Thyroid gland (tissue), 4 donors: ENCODE measurements at regions not wholly inside any gene's neighbourhood (a gene's known extent, or its start where the extent isn't known, plus 50 kb on each side); places are given as distances from the start of the nearest gene placed in this dataset.

ENCODE experiments used
- DNase-seq, 2 donors: peaks; one replicate each; pipeline ENCODE4 v3.0.0-alpha.2; 2019
- H3K27ac ChIP-seq, 3 donors: fragments of 200-600 bp; sonication (generic); 1 replicate in 2 of 3; 2 replicates in 1 of 3; pipeline ENCODE4 v1.5.1; 2016 to 2019; ENCODE audit warnings: mild to moderate bottlenecking in 1 of 3, moderate library complexity in 1 of 3
- H3K27me3 ChIP-seq: fragments of 200-600 bp; sonication (generic); one replicate; pipeline ENCODE4 v1.5.1; 2019
- H3K36me3 ChIP-seq, 2 donors: fragments of 200-600 bp; sonication (generic); one replicate each; pipeline ENCODE4 v1.5.1; 2016 to 2019
- H3K4me1 ChIP-seq, 2 donors: fragments of 200-600 bp; sonication (generic); one replicate each; pipeline ENCODE4 v1.5.1; 2017 to 2019
- H3K4me3 ChIP-seq, 3 donors: fragments of 200-600 bp; sonication (generic); replicated peaks in 1 of 3; 1 replicate in 2 of 3; 2 replicates in 1 of 3; pipeline ENCODE4 v1.5.1; 2016; ENCODE audit warnings: mild to moderate bottlenecking in 1 of 3
- H3K9me3 ChIP-seq: fragments of 200-600 bp; sonication (generic); one replicate; pipeline ENCODE4 v1.5.1; 2017
- POLR2A ChIP-seq, 2 donors: fragments of 450-650 bp; IDR thresholded peaks; one replicate each; pipeline ENCODE4 v1.6.1; 2017; ENCODE audit warnings: antibody characterized with exemption in 2 of 2, mild to moderate bottlenecking in 2 of 2, moderate library complexity in 1 of 2
- WGBS, 2 donors: methylation state at CpG; one replicate each; pipeline ENCODE4 v1.1.5; 2017; 5-methylcytosine and 5-hydroxymethylcytosine counted together
- intact Hi-C: fragments of 100-400 bp; cut with DNase I; formaldehyde crosslinking; loops from one replicate; pipeline ENCODE4 v1.15.1; 2023
- TF ChIP-seq, protein P1 (sequence below), 6 experiments: fragments of 200-600 bp in 3 of 6; fragments of 450-650 bp in 3 of 6; sonication (generic) in 3 of 6; IDR thresholded peaks; one replicate each; pipeline ENCODE4 v1.5.1; 2016 to 2019; ENCODE audit warnings: antibody characterized with exemption in 6 of 6, mild to moderate bottlenecking in 2 of 6, inconsistent platforms in 1 of 6, moderate library complexity in 1 of 6

DNA sequence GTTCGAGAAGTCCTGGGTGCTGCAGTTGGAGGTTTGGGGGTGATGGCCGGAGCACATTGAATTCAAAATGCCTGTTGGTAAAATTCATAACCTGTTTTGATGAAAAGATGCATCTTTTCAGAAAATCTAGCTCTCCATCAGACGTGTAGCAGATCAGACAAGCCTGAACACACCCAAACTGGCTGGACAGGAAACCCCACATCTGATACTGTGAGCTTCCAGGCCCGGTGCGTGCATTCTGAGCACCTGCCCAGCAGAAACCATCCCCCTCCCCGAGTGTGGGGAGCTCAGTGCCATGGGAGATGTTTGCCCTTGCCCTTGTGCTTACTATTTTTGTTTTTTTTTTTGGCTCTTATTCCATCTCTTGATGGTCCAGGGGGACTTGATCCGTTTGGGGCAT lies 417.1 kb downstream of the TCERG1L start:
- H3K4me3 ChIP-seq, result no peak overlapping the region
- 49 to 51% methylated on average over 7 of the region's 7 CpGs for WGBS, 2 donors
- no peak for DNase-seq
- no peaks in the 10 kb centered on the region for H3K27me3 ChIP-seq
- no peaks in the 10 kb centered on the region for H3K9me3 ChIP-seq
- intact Hi-C loops, result no loop called here
- no peak overlapping the region for H3K27ac ChIP-seq
- peaks cover 0 to 5% of the 10 kb centered on the region in 2 donors for H3K4me1 ChIP-seq
- no peaks in the 10 kb centered on the region for H3K36me3 ChIP-seq
- TF ChIP-seq, protein P1, sequence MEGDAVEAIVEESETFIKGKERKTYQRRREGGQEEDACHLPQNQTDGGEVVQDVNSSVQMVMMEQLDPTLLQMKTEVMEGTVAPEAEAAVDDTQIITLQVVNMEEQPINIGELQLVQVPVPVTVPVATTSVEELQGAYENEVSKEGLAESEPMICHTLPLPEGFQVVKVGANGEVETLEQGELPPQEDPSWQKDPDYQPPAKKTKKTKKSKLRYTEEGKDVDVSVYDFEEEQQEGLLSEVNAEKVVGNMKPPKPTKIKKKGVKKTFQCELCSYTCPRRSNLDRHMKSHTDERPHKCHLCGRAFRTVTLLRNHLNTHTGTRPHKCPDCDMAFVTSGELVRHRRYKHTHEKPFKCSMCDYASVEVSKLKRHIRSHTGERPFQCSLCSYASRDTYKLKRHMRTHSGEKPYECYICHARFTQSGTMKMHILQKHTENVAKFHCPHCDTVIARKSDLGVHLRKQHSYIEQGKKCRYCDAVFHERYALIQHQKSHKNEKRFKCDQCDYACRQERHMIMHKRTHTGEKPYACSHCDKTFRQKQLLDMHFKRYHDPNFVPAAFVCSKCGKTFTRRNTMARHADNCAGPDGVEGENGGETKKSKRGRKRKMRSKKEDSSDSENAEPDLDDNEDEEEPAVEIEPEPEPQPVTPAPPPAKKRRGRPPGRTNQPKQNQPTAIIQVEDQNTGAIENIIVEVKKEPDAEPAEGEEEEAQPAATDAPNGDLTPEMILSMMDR (IDR thresholded peaks at IDR 0.05), result no peak
- TF ChIP-seq POLR2A (IDR thresholded peaks at IDR 0.05), result no peak

DNA sequence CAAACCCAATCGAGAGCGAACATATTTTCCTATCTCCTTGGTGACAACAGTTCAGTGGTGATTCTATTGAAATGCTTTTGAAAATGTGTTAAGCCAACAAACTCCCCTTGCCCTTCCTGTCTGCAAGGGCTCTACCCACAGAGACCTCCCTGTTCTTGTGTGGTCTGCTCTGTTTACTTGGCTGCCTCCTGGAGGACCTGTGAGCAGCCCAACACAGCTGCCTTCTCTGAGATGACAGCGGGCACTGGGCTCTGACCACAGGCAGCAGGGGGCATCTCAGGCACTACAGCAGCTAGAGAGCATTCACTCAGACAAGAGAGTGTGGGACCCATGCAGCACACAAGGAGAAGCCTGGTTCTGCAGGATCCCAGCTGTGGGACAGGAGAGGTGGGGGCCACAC lies 416.4 kb downstream of the TCERG1L start:
- Histone ChIP-seq H3K4me1 (peaks cover 0 to 5% of the 10 kb centered on the region in 2 donors), H3K36me3 (no peaks in the 10 kb centered on the region), H3K4me3 (no peak overlapping the region), H3K9me3 (no peaks in the 10 kb centered on the region), H3K27me3 (no peaks in the 10 kb centered on the region), H3K27ac (no peak overlapping the region)
- WGBS, 2 donors, result 28 to 45% methylated on average over 2 to 3 of the region's 3 CpGs
- DNase-seq, result peak in 1 of 2 donors; percentile 33
- intact Hi-C loops, result no loop called here
- no peak for TF ChIP-seq POLR2A (IDR thresholded peaks at IDR 0.05)
- TF ChIP-seq, protein P1 (IDR thresholded peaks at IDR 0.05), result no peak

DNA sequence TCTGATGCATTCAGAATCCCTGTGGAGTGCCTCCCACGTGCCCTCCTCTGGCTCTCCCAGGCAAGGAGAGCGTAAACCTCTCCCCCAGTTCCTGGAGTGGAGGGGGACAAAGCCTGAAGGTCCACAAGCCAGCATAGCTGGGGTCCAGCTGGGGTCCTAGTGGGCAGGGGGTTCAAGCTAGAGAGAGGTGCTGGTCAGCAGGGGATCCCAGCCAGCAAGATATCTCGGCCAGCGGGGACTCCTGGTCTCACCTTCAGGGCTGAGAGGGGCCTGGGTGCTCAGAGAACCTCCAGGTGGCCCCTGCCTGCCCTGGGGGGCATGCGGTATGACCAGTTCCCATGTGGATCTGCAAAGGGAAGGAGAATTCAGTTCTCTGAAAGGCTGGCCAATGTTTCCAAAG lies 413.7 kb downstream of the TCERG1L start:
- intact Hi-C loops, result no loop called here
- no peaks in the 10 kb centered on the region for H3K9me3 ChIP-seq
- H3K27me3 ChIP-seq, result no peaks in the 10 kb centered on the region
- 83 to 94% methylated on average over 4 to 5 of the region's 5 CpGs for WGBS, 2 donors
- H3K4me1 ChIP-seq, result peaks cover 0 to 5% of the 10 kb centered on the region in 2 donors
- no peak for DNase-seq
- no peaks in the 10 kb centered on the region for H3K36me3 ChIP-seq
- no peak overlapping the region for H3K27ac ChIP-seq
- no peak overlapping the region for H3K4me3 ChIP-seq
- TF ChIP-seq POLR2A (IDR thresholded peaks at IDR 0.05), result no peak
- TF ChIP-seq, protein P1 (IDR thresholded peaks at IDR 0.05), result no peak

DNA sequence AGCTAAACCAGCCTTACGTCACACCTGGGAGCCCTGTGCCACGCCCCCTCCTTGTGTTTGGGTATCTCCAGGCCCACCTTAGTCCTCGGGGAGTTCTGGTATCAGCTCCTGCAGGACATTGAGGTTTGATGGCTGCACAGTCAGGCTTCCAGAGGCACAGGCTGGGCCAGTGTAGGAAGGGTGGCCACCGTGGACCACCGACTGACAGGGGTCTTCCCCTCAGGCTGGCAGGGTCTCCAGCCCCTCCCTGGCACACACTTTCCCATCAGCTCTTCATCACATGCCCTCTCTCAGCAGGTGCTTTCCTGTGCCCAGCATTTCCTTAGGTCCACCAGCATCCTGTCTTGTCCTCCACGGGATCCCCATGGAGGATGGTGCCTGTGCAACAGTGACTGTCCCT lies 413.1 kb downstream of the TCERG1L start:
- Histone ChIP-seq H3K9me3 (no peaks in the 10 kb centered on the region), H3K4me3 (no peak overlapping the region), H3K27ac (no peak overlapping the region), H3K36me3 (no peaks in the 10 kb centered on the region), H3K27me3 (no peaks in the 10 kb centered on the region), H3K4me1 (peaks cover 0 to 5% of the 10 kb centered on the region in 2 donors)
- intact Hi-C loops, result no loop called here
- TF ChIP-seq, protein P1 (IDR thresholded peaks at IDR 0.05), result no peak
- no peak for TF ChIP-seq POLR2A (IDR thresholded peaks at IDR 0.05)
- WGBS, 2 donors, result 71 to 86% methylated on average over 6 of the region's 6 CpGs
- DNase-seq, result no peak

DNA sequence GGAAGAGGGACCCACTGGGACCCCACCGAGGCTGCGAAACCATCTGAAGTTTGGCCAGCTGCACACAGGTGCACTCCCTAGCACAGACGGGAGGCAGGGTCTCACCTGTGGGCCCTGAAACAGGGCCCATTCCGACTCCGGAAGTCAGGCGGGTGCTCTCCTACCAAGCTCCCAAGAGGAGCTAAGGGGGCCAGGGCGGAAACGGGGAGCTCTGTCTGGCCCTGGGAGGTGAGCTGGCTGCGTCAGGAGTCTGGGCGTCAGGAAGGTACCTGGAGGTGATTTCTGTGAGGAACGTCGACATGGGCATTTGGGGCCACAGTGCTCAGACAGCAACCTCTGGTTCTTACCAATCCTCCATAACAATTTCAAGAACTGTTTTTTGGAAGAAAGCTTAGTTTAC lies 411.7 kb downstream of the TCERG1L start:
- H3K9me3 ChIP-seq, result no peaks in the 10 kb centered on the region
- DNase-seq, result no peak
- no peaks in the 10 kb centered on the region for H3K27me3 ChIP-seq
- peaks cover 0 to 5% of the 10 kb centered on the region in 2 donors for H3K4me1 ChIP-seq
- no peaks in the 10 kb centered on the region for H3K36me3 ChIP-seq
- WGBS, 2 donors, result 94 to 95% methylated on average over 11 to 12 of the region's 12 CpGs
- H3K4me3 ChIP-seq, result no peak overlapping the region
- H3K27ac ChIP-seq, result no peak overlapping the region
- TF ChIP-seq POLR2A (IDR thresholded peaks at IDR 0.05), result no peak
- TF ChIP-seq, protein P1 (IDR thresholded peaks at IDR 0.05), result no peak
- intact Hi-C loops, result no loop called here
